ENCODE measurements at regions not wholly inside any gene's neighbourhood (a gene's known extent, or its start where the extent isn't known, plus 50 kb on each side); places are given as distances from the start of the nearest gene placed in this dataset.

- Histone ChIP-seq H3K27ac (ENCODE audit: low read depth, low read length) (no peak overlapping the region), H3K18ac (ENCODE audit: extremely low read depth, low read length) (no peak overlapping the region), H3K56ac (replicated peaks; ENCODE audit: insufficient read length, low read depth, low read length) (no peak overlapping the region), H3K23ac (ENCODE audit: insufficient read length) (no peak overlapping the region), H2AFZ (ENCODE audit: low read length) (no peak overlapping the region), H2BK20ac (ENCODE audit: low read length) (no peak overlapping the region), H4K20me1 (replicated peaks in 1 of 2; ENCODE audit: control insufficient read depth in 1 of 2, insufficient read depth in 2 of 2, low read length in 2 of 2) (no peaks in the 10 kb centered on the region), H4K8ac (ENCODE audit: extremely low read depth, insufficient read depth, low read length) (no peak overlapping the region), H3K9me3 (ENCODE audit: insufficient read depth in 2 of 2, low read depth in 1 of 2, low read length in 1 of 2) (no peaks in the 10 kb centered on the region), H3K9ac (replicated peaks in 1 of 4; ENCODE audit: extremely low read depth in 1 of 4, low read depth in 3 of 4, low read length in 3 of 4) (no peak overlapping the region), H4K5ac (ENCODE audit: insufficient read length, low read depth, low read length) (no peak overlapping the region), H3K4me3 (ENCODE audit: extremely low read depth in 1 of 4, insufficient read depth in 2 of 4, low read depth in 3 of 4, low read length in 4 of 4) (no peak overlapping the region), H3K4ac (replicated peaks; ENCODE audit: insufficient read length, low read depth, low read length) (no peak overlapping the region), H3K36me3 (ENCODE audit: control insufficient read depth in 2 of 4, insufficient read depth in 4 of 4, low read length in 3 of 4) (no peaks in the 10 kb centered on the region), H2BK12ac (ENCODE audit: low read depth, low read length) (no peak overlapping the region), H2AK5ac (ENCODE audit: low read depth, low read length) (no peak overlapping the region), H2BK120ac (replicated peaks; ENCODE audit: low read depth, low read length) (no peak overlapping the region), H3K4me1 (replicated peaks in 1 of 4; ENCODE audit: control insufficient read depth in 3 of 4, insufficient read depth in 4 of 4, low read length in 3 of 4) (no peaks in the 10 kb centered on the region), H3K14ac (ENCODE audit: insufficient read length) (no peak overlapping the region), H3K4me2 (ENCODE audit: insufficient read depth in 1 of 2, low read depth in 2 of 2, low read length in 2 of 2) (no peak overlapping the region), H3K79me2 (ENCODE audit: control insufficient read depth in 1 of 2, insufficient read depth in 2 of 2, low read length in 2 of 2) (no peaks in the 10 kb centered on the region), H2BK5ac (ENCODE audit: low read depth, low read length) (no peak overlapping the region), H3K79me1 (ENCODE audit: low read depth, low read length) (no peaks in the 10 kb centered on the region), H3K27me3 (replicated peaks in 1 of 4; ENCODE audit: control insufficient read depth in 3 of 4, extremely low read depth in 1 of 4, insufficient read depth in 3 of 4, low read length in 3 of 4) (peaks cover 0 to 1% (median 0%) of the 10 kb centered on the region in 4 experiments; a peak in 1 of 7 replicates), H2BK15ac (ENCODE audit: low read length) (no peak overlapping the region), H4K91ac (replicated peaks; ENCODE audit: insufficient read length, low read length) (no peak overlapping the region), H3K23me2 (ENCODE audit: low read depth, low read length) (no peaks in the 10 kb centered on the region)
- FAIRE-seq (no peak), DNase-seq (ENCODE audit: low read depth in 1 of 2, low spot score in 2 of 2) (no peak)
- CTCF ChIA-PET (ENCODE audit: partially characterized antibody) = no interaction called here
- TF ChIP-seq CTBP2 (IDR thresholded peaks at IDR 0.05; ENCODE audit: borderline replicate concordance, insufficient read depth, insufficient read length, low read length) (no peak), CBX8 (IDR thresholded peaks at IDR 0.05; ENCODE audit: borderline replicate concordance, low read depth, low read length) (no peak), SUZ12 (IDR thresholded peaks at IDR 0.05; ENCODE audit: low read length) (no peak), SAP30 (IDR thresholded peaks at IDR 0.05; ENCODE audit: insufficient read depth, insufficient replicate concordance, low read length) (no peak), JUND (IDR thresholded peaks at IDR 0.05; ENCODE audit: low read length) (no peak), FOSL1 (IDR thresholded peaks at IDR 0.05; ENCODE audit: insufficient read depth, low read depth, low read length) (no peak), EGR1 (IDR thresholded peaks at IDR 0.05; ENCODE audit: borderline replicate concordance, low read depth, low read length) (no peak), BACH1 (IDR thresholded peaks at IDR 0.05; ENCODE audit: low read length) (no peak)
- TF ChIP-seq, protein P1, sequence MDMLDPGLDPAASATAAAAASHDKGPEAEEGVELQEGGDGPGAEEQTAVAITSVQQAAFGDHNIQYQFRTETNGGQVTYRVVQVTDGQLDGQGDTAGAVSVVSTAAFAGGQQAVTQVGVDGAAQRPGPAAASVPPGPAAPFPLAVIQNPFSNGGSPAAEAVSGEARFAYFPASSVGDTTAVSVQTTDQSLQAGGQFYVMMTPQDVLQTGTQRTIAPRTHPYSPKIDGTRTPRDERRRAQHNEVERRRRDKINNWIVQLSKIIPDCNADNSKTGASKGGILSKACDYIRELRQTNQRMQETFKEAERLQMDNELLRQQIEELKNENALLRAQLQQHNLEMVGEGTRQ (IDR thresholded peaks at IDR 0.05; ENCODE audit: low read length) = no peak
- 89% methylated on average over 2 of the region's 2 CpGs; no CpG with 5 or more reads in 1 of the 2 experiments for WGBS, 2 experiments (ENCODE audit: extremely low coverage in 1 of 2, insufficient coverage in 1 of 2, insufficient read length in 1 of 2, insufficient replicate concordance in 2 of 2, low coverage in 1 of 2, low lambda C conversion rate in 2 of 2, missing lambda C conversion rate in 1 of 2)
- POLR2A ChIA-PET (ENCODE audit: partially characterized antibody) = interaction anchor here (1.0 kb wide), 1 partner anchor 12 kb away, joined by 3 read pairs; no protein-coding TSS in a partner anchor
Measured at GRCh38 chr4:14896656-14897175, 105.6 kb upstream of the CPEB2 start.

Data from H1 (cell line).